ENCODE measurements at regions not wholly inside any gene's neighbourhood (a gene's known extent, or its start where the extent isn't known, plus 50 kb on each side); places are given as distances from the start of the nearest gene placed in this dataset.

DNA sequence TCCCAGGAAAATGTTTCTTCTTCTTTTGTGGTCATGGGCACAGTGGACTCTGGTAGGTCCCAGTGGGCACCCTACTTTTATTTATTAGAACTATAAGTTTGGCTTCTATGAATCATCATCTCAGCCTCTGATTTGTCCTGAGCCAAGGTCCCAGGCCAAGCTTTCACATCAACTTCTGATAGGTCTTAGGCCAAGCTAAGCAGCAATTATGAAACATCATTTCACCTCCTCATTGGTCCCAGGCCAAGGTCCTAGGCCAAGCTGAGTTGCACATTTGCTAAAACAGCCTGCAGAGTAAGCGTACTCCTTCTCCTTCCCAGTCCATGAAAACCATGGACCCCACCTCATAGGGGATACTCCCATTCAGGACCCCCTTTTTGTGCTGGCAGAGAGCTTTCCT lies 87.4 kb upstream of the UTY start:
- Mint-ChIP-seq H3K9me3 (ENCODE audit: insufficient read depth) (no peaks in the 10 kb centered on the region), H3K4me1 (no peaks in the 10 kb centered on the region), H3K4me3 (no peak overlapping the region), H3K27me3 (no peaks in the 10 kb centered on the region), H3K27ac (no peak overlapping the region)
- H3K79me2 ChIP-seq (ENCODE audit: control insufficient read depth, insufficient read depth, low read length) = no peaks in the 10 kb centered on the region
- H3K4me2 ChIP-seq (replicated peaks; ENCODE audit: low read depth, low read length, poor library complexity, severe bottlenecking) = no peak overlapping the region
- 60% methylated on average over 1 of the region's 1 CpG for WGBS (ENCODE audit: insufficient coverage)
- H3K36me3 ChIP-seq (replicated peaks in 1 of 2; ENCODE audit: control extremely low read depth in 1 of 2, control insufficient read depth in 1 of 2, extremely low read depth in 1 of 2, insufficient read depth in 2 of 2, low read length in 1 of 2) = no peaks in the 10 kb centered on the region
- H2AFZ ChIP-seq (ENCODE audit: insufficient read depth, low read depth, low read length, poor library complexity, severe bottlenecking) = no peak overlapping the region
- no peak overlapping the region for H3K27ac ChIP-seq (ENCODE audit: low read length in 2 of 2)
- no peak for TF ChIP-seq CTCF (IDR thresholded peaks at IDR 0.05)
- TF ChIP-seq EZH2 (IDR thresholded peaks at IDR 0.05; ENCODE audit: borderline replicate concordance, insufficient read depth, low read depth, low read length, poor library complexity, severe bottlenecking) = no peak
- intact Hi-C loops (cut with micrococcal nuclease) = no loop called here
- H3K9me3 ChIP-seq (ENCODE audit: control extremely low read depth in 1 of 3, control insufficient read depth in 2 of 3, insufficient read depth in 1 of 3, low read length in 2 of 3) = no peaks in the 10 kb centered on the region
- DNase-seq = no peak
- no peak overlapping the region for H3K9ac ChIP-seq (ENCODE audit: low read length)
- ChIA-PET POLR2A (no interaction called here), CTCF (no interaction called here)
- H3K4me1 ChIP-seq (ENCODE audit: control insufficient read depth in 2 of 2, insufficient read depth in 2 of 2, low read length in 2 of 2) = no peaks in the 10 kb centered on the region
- no peak for ATAC-seq (ENCODE audit: low read depth)
- H3K27me3 ChIP-seq (replicated peaks in 1 of 4; ENCODE audit: control extremely low read depth in 1 of 4, control insufficient read depth in 3 of 4, insufficient read depth in 4 of 4, low read length in 3 of 4) = no peaks in the 10 kb centered on the region
- no peak overlapping the region for H3K4me3 ChIP-seq (ENCODE audit: control extremely low read depth in 1 of 5, extremely low read depth in 1 of 5, insufficient read depth in 1 of 5, low read depth in 2 of 5, low read length in 4 of 5)
- no peaks in the 10 kb centered on the region for H4K20me1 ChIP-seq (ENCODE audit: control insufficient read depth, insufficient read depth, low read length, poor library complexity, severe bottlenecking)

DNA sequence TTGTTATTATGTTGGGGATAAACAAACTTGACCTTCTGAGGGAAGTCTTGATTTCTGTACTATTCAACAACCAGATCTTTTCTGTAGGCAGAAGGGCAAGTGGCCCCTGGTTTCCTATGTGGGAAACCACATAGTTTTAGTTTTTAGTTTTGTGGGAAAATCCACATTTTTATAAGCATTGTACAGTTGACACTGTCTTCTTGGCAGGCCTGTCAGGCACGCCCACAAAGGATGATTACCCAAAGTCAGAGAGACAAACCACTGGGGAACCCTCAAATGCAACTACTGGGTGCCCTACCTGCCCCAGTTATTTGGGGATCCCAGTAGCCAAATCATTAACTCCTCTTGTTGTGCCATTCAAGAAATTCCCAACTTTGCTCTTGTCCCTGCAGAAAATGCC lies 75.1 kb upstream of the UTY start:
- no peak for DNase-seq
- intact Hi-C loops (cut with micrococcal nuclease) = no loop called here
- Histone ChIP-seq H3K4me2 (replicated peaks; ENCODE audit: low read depth, low read length, poor library complexity, severe bottlenecking) (no peak overlapping the region), H3K4me3 (ENCODE audit: control extremely low read depth in 1 of 5, extremely low read depth in 1 of 5, insufficient read depth in 1 of 5, low read depth in 2 of 5, low read length in 4 of 5) (no peak overlapping the region), H3K9ac (ENCODE audit: low read length) (no peak overlapping the region), H3K27me3 (replicated peaks in 1 of 4; ENCODE audit: control extremely low read depth in 1 of 4, control insufficient read depth in 3 of 4, insufficient read depth in 4 of 4, low read length in 3 of 4) (no peaks in the 10 kb centered on the region), H3K79me2 (ENCODE audit: control insufficient read depth, insufficient read depth, low read length) (no peaks in the 10 kb centered on the region), H3K36me3 (replicated peaks in 1 of 2; ENCODE audit: control extremely low read depth in 1 of 2, control insufficient read depth in 1 of 2, extremely low read depth in 1 of 2, insufficient read depth in 2 of 2, low read length in 1 of 2) (no peaks in the 10 kb centered on the region), H4K20me1 (ENCODE audit: control insufficient read depth, insufficient read depth, low read length, poor library complexity, severe bottlenecking) (no peaks in the 10 kb centered on the region), H2AFZ (ENCODE audit: insufficient read depth, low read depth, low read length, poor library complexity, severe bottlenecking) (no peak overlapping the region), H3K27ac (ENCODE audit: low read length in 2 of 2) (no peak overlapping the region), H3K4me1 (ENCODE audit: control insufficient read depth in 2 of 2, insufficient read depth in 2 of 2, low read length in 2 of 2) (no peaks in the 10 kb centered on the region), H3K9me3 (ENCODE audit: control extremely low read depth in 1 of 3, control insufficient read depth in 2 of 3, insufficient read depth in 1 of 3, low read length in 2 of 3) (no peaks in the 10 kb centered on the region)
- 60% methylated on average over 1 of the region's 1 CpG for WGBS (ENCODE audit: insufficient coverage)
- ChIA-PET POLR2A (no interaction called here), CTCF (no interaction called here)
- no peak overlapping the region for H3K27ac Mint-ChIP-seq
- H3K4me3 Mint-ChIP-seq = no peak overlapping the region
- H3K27me3 Mint-ChIP-seq = no peaks in the 10 kb centered on the region
- no peaks in the 10 kb centered on the region for H3K9me3 Mint-ChIP-seq (ENCODE audit: insufficient read depth)
- no peak for ATAC-seq (ENCODE audit: low read depth)
- H3K4me1 Mint-ChIP-seq = peaks cover 2% of the 10 kb centered on the region
- no peak for TF ChIP-seq EZH2 (IDR thresholded peaks at IDR 0.05; ENCODE audit: borderline replicate concordance, insufficient read depth, low read depth, low read length, poor library complexity, severe bottlenecking)
- TF ChIP-seq CTCF (IDR thresholded peaks at IDR 0.05) = no peak
